ENCODE measurements at regions not wholly inside any gene's neighbourhood (a gene's known extent, or its start where the extent isn't known, plus 50 kb on each side); places are given as distances from the start of the nearest gene placed in this dataset.

GRCh38 chr15:31456354-31457060 is 129.9 kb downstream of the KLF13 start:
- no peak for DNase-seq (ENCODE audit: low read depth)

DNA sequence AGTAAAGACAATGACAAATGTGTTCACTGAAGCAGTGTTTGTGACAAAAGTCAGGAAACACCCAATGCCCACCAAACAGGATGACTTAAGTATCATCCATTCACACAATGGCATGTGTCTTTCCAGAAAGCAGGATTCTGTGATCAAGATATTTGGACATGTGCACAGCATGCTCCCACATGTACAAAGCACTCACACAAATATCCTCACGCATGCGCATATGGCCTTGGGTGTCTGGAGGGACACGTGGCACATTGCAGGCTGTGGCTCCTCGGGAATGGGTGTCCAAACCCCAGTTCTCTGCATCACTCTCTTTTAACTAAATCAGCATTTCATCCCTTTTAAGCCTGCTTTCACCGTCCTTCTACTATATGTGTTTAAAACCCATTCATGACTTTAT is 130.5 kb downstream of the KLF13 start:
- no peak for DNase-seq (ENCODE audit: low read depth)

- DNase-seq (ENCODE audit: low read depth): no peak
These were observed 131.2 kb downstream of the KLF13 start for GRCh38 chr15:31457631-31458526.

DNA sequence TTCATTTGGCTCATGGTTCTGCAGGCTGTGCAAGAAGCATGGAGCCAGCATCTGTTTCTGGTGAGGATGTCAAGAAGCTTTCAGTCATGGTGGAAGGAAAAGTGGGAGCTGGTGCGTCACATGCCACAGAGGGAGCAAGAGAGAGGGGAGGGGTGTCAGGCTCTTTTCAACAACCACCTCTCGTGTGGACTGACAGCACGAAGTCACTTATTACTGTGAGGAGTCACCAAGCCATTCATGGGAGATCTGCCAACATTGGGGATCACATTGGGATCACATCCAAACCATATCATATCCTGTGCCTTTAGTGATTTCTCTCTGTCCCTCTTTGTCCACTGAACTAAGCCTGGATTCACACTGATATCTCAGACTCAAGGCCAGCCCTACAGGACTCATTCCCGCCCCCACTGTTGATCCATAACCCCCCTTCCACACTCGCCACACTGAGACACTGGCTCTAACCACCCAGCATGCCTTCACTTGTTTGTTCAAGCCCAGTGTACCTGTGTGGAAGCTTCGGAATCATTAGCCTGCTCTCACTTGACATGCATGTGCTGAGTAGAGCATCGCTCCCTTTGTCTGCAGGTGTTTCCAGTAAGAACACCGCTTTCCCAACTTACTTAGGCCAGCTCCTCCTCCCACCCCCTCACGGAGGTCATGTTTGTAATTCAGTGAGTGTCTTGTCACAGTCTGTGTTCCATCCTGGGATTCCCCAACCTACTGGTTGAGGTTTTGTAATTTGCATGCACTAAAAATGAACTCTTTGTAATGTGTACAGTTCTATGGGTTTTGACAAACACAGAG is 132.2 kb downstream of the KLF13 start:
- no peak for DNase-seq (ENCODE audit: low read depth)

GRCh38 chr15:31459400-31459748 is 132.7 kb downstream of the KLF13 start:
- no peak for DNase-seq (ENCODE audit: low read depth)

DNA sequence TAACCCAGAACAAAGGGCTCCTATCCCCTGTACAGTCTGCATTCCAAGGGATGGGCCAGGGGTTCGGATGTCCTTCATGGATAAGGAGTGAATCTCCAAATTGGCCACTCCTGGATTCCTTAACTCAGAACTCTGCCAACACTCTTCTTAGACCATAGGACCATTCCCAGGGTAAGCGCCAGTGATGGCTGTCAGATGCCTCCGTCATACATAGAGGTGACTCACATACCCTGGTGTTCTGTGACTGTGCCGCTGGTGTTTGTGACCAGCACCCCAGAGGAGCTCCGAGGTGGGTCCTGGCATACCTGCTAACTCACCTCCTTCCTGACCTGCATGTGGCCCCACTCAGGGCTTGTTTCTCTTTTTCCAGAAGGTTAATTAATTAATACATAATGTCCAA is 134.7 kb downstream of the KLF13 start:
- DNase-seq (ENCODE audit: low read depth): no peak

DNA sequence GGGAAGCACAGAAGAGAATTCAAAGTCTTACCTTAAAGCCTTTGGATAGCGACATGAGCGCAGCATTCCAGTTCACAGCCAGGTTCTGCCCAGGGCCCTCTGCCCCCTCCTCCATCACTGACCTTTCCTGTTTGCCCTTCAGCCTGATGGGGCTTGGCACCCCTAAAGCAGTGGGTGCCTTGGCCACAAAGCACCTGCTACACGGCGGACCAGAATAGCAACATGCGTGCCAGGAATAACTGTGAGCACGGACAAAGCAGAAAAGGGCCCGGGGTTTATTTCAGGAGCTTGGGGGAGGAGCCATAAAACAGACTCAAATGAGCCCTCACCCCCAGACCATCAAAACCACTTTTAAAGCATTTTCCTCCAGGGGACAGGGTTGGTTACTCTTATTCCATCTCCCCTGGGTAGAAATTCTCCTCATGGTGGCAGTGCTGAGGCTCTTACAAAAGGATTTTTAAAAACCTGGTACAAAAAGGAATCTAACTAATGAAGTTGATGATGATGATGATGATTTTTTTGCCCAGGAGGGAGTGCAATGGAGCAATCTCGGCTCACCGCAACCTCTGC is 135.4 kb downstream of the KLF13 start:
- no peak for DNase-seq (ENCODE audit: low read depth)

DNA sequence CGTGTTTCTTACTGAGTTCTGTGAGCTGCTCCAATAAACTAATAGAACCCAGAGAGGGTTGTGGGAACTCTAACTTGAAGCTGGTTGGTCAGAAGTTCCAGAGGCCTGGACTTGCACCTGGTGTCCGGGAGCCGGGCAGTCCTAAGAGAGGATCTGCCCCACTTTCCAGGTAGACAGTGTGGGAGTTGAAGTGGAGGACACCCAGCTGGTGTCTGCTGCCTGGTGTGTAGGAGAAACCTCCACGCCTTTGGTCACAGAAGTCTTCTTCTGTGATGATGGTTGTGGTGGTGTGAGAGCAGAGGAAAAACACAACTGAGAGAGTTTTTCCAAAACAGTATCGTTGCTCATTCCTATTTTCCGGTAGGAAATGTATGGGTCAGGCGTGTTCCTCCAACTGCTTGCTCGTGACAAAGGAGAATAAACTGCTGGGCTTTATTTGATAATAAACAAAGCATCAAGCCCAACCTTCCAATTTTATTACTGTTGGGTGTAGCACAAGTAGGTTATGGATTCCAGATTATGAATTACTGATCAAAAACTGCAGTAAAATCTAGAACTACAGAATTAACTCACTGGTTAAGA is 137.0 kb downstream of the KLF13 start:
- DNase-seq (ENCODE audit: low read depth): no peak

DNA sequence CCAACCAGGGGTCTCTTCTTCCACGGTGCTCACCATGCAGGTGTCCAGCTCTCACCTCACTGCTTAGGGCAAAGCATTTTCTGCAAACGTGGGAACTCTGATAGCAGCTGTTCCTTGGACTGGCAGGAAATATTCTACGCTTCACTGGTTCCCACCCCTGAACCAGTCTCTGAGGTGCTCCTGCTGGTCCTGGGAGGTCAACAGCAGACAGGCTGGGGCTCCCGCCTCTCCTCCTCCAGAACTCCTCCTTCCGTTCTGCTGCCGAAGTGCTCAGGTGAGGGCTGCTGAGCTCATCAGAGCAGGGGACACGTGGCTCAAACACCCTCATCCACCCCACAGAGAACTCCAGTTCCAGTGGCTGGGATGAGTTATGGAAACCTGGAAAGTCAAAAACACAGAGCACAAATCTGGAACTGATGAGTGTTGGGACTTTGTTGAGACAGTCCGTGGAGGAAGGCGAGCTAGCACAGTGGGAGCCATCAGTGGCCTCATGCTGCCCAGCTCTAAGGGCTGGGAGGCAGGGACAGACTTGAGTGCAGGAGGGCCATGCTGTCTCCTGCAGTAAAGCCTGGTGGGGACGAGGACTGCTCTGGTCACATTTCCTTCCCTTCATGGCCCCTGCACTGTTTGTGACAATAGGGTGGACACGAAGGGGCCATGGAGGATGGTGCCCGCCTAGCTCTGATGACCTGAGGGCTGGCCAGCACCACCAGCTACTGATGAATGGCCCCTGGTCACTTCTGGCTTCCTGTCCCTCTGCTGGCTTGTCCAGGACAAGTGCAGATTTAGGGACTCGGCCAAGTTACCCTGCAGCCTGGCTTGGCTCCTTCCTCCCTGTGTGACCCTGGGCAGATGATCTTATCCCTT is 137.8 kb downstream of the KLF13 start:
- no peak for DNase-seq (ENCODE audit: low read depth)

- no peak for DNase-seq (ENCODE audit: low read depth)
These were observed 138.7 kb downstream of the KLF13 start for GRCh38 chr15:31465083-31465955.

GRCh38 chr15:31467361-31467760 is 140.7 kb downstream of the KLF13 start:
- DNase-seq (ENCODE audit: low read depth): no peak

DNA sequence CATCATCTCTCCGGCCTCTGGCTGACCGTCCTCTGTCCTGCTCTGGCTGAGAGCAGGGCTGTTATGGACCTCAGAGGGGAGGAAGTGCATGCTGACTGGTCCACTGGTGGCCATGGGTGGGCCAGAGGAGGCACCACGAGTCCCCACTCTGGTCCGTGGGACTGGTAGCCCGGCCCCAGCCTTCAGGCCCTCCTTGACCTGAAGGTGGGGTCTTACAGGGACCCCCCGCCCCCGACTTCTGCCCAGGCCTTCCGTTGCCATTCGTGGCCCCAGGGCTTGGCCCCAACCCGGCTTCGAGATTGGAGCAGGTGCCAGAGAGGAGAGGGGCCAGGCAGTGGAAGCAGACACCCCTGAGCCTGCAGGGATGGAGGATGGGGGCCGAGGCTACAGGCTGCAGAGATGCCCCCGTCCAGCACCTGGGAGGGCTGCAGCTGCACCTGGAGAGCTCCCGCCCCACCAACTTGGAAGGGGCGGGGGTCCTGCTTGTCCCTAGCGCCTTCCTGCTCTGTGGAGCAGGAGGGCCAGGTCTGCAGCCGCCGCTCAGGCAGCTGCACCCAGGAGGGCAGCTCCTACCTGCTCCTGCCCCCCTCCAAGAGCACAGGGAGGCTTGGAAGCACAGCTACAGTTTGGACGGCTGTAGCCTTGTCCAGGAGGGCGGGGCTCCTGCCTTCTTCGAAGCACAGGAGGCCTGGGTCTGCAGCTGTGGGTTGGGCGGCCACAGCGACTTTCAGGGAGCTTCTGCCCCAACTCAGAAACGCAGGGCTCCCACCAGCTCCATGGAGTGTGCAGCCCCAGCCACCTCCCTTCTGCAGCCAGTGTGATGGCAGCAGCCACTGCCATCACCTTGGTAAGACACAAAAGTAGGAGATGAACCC is 142.5 kb downstream of the KLF13 start:
- no peak for DNase-seq (ENCODE audit: low read depth)

- DNase-seq (ENCODE audit: low read depth): no peak
These were observed 143.3 kb downstream of the KLF13 start for GRCh38 chr15:31469786-31470525.

DNA sequence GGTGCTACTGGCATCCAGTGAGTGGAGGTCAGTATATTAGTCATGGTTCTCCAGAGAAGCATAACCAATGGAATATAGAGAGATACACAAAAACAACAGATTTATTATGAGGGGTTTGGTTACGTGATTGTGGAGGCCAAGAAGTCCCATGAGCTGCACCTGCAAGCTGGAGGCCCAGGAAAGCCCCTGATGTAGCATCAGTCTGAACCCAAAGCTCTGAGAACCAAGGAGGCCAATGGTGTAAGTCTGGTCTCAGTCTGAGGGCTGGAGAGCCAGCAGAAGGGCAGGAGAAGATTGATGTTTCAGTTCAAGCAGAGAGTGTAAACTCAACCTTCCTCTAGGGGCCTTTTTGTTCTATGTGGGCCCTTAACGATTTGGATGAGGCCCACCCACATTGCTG is 144.1 kb downstream of the KLF13 start:
- DNase-seq (ENCODE audit: low read depth): no peak

DNA sequence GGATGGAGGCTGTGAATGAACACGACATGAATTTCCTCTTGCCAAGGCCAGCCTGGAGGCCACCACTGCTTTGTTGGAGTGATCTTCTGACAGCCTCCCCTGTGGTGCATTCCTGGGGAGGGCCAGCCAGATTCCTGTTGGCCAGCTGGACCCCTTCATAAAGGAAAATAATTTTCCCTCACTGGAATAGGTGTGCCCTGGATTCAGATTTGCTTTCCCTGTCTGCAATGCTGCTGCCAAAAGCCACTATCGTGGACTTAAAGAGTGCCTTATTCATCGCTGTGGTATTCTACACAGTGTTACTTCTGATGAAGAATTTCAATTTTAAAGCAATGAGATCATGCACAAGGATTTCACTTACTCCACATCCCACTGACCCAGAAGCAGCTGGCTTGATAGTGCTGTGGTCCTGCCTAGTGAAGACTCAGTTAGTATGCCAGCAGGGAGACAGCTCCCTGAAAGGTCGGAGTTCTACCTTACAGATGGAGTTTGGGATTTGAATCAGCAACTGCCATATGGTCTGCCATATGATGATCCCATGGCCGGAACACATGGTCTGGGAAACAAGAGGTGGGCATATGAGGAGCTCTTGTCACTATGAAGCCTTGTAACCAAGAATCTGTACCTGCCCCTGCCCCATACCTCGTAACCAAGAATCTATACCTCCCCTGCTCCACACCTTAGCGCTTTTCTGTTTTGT is 145.2 kb downstream of the KLF13 start:
- peak; percentile 84 for DNase-seq (ENCODE audit: low read depth)

DNA sequence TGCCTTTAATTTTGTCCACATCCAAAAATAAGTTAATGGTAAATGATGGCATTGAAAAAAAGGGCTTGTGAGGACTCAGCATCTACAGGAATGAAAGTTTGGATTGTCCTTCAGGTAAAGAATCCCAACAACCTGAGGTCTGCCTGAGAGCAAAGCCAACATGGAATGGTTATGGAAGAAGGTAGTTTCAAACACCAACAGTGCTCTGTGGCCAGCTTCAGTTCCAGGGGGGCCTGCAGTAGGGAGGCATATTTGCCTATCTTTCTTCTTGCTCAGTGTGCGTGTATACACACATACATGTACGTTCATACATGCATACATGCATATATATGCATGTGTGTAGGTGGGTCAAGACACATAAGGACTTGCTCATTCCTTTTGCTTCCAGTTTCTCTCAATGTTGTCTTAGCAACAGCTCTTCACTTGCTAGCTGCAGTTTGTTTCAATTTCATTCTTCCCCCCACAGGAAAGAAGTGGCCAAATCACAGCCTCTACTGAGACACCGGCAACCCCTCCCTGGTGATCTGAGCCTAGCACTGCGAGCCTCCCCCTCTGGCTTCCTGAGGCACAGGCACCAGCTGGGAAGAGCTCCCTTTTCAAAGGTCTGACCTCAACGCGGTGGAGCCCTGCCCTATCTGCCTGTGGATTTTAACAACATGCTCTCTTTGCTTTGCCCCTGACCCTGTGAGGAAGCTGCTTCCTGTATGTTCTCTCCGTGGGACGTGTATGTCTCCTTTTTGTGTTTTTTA is 146.2 kb downstream of the KLF13 start:
- no peak for DNase-seq (ENCODE audit: low read depth)

Data from non-pigmented ciliary epithelial cell (primary cell).